ENCODE measurements at regions not wholly inside any gene's neighbourhood (a gene's known extent, or its start where the extent isn't known, plus 50 kb on each side); places are given as distances from the start of the nearest gene placed in this dataset.

- no peak for TF ChIP-seq CTCF (IDR thresholded peaks at IDR 0.05; ENCODE audit: low read depth, low read length)
- TF ChIP-seq EZH2phosphoT487 (IDR thresholded peaks at IDR 0.05; ENCODE audit: low read depth), result no peak
Measured at GRCh38 chr11:25576320-25576719, 755.6 kb upstream of the ANO3 start.
